Fibroblast of lung (primary cell): ENCODE measurements at regions not wholly inside any gene's neighbourhood (a gene's known extent, or its start where the extent isn't known, plus 50 kb on each side); places are given as distances from the start of the nearest gene placed in this dataset.

ENCODE experiments used
- EZH2 ChIP-seq: IDR thresholded peaks from 2 replicates; pipeline ENCODE4 v1.5.1; 2012; ENCODE audit warnings: low read length, control low read depth, mild to moderate bottlenecking; ENCODE audit errors: missing control alignments
- TF ChIP-seq, protein P1 (sequence below), 2 donors: IDR thresholded peaks in 1 of 2; conservative IDR thresholded peaks in 1 of 2; 1 replicate in 1 of 2; 2 replicates in 1 of 2; pipeline ENCODE4 v1.5.1; 2011 to 2012; ENCODE audit warnings: low read length in 2 of 2, control low read depth in 1 of 2, inconsistent platforms in 1 of 2, low read depth in 1 of 2, mild to moderate bottlenecking in 1 of 2

DNA sequence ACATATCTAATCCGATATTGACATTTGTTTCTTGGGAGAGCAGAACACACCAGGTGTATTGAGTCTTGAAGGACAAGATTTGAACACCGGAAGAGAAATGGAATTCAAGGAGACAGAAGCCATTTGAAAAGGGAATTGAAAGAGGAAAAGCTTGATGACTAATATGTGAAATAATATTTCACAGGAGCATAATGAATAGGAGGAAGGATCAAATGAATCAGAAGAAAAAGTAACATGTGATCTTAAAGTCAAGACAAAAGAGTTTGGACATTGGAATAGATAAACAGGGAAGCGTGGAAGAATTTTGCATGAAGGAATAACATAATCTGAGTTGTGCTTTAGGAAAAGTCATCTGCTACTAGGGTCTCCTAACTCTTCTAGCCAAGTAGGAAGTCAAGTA is 145.5 kb upstream of the PDHA2 start:
- TF ChIP-seq, protein P1, sequence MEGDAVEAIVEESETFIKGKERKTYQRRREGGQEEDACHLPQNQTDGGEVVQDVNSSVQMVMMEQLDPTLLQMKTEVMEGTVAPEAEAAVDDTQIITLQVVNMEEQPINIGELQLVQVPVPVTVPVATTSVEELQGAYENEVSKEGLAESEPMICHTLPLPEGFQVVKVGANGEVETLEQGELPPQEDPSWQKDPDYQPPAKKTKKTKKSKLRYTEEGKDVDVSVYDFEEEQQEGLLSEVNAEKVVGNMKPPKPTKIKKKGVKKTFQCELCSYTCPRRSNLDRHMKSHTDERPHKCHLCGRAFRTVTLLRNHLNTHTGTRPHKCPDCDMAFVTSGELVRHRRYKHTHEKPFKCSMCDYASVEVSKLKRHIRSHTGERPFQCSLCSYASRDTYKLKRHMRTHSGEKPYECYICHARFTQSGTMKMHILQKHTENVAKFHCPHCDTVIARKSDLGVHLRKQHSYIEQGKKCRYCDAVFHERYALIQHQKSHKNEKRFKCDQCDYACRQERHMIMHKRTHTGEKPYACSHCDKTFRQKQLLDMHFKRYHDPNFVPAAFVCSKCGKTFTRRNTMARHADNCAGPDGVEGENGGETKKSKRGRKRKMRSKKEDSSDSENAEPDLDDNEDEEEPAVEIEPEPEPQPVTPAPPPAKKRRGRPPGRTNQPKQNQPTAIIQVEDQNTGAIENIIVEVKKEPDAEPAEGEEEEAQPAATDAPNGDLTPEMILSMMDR (conservative IDR thresholded peaks at IDR 0.05 in 1 of 2, IDR thresholded peaks at IDR 0.05 in 1 of 2; ENCODE audit: low read depth in 1 of 2, low read length in 2 of 2) = no peak
- TF ChIP-seq EZH2 = no peak
